ENCODE measurements at regions not wholly inside any gene's neighbourhood (a gene's known extent, or its start where the extent isn't known, plus 50 kb on each side); places are given as distances from the start of the nearest gene placed in this dataset.

- no peak for DNase-seq
Observed at GRCh38 chrX:10393241-10393640, 227.1 kb downstream of the MID1 start.

GRCh38 chrX:10393899-10394298 is 226.5 kb downstream of the MID1 start:
- peak; percentile 30 for DNase-seq

- no peak for DNase-seq
Observed at GRCh38 chrX:10395179-10395578, 225.2 kb downstream of the MID1 start.

Measured in fibroblast of skin of scalp (primary cell).